DND-41 (cell line): ENCODE measurements at regions not wholly inside any gene's neighbourhood (a gene's known extent, or its start where the extent isn't known, plus 50 kb on each side); places are given as distances from the start of the nearest gene placed in this dataset.

Experiments used
- CTCF ChIP-seq: IDR thresholded peaks from 2 replicates; pipeline ENCODE4 v1.5.1; 2012; ENCODE audit warnings: borderline replicate concordance, low read length, moderate library complexity, mild to moderate bottlenecking; ENCODE audit not compliant: poor library complexity, severe bottlenecking; ENCODE audit errors: extremely low read depth
- EZH2 ChIP-seq: IDR thresholded peaks from 3 replicates; pipeline ENCODE4 v1.6.1; 2012; ENCODE audit warnings: borderline replicate concordance, low read depth, mild to moderate bottlenecking, moderate library complexity, low read length, inconsistent platforms; ENCODE audit not compliant: severe bottlenecking

DNA sequence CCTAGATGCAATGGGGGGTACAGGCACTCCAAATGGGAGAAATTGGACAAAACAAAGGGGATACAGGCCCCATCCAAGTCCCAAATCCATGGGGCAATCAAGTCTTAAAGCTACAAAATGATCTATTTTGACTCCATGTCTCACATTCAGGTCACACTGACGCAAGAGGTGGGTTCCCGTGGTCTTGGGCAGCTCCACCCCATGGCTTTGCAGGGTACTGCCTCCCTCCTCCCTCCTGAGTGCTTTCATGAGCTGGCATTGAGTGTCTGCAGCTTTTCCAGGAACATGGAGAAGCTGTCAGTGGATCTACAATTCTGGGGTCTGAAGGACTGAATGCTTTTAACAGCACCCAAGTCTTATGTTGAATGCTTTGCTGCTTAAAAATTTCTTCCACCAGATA, 274.5 kb upstream of the LRIG3 start:
- no peak for TF ChIP-seq CTCF
- no peak for TF ChIP-seq EZH2
